Ramos (cell line): ENCODE measurements at regions not wholly inside any gene's neighbourhood (a gene's known extent, or its start where the extent isn't known, plus 50 kb on each side); places are given as distances from the start of the nearest gene placed in this dataset.
"Not testable (repeated sequence)": the region's sequence is repeated elsewhere in the genome, so short reads cannot be mapped to it uniquely, and the experiment has no call there.

Experiments
- in situ Hi-C: fragments of 300-500 bp; cut with MboI; formaldehyde crosslinking; loops from one replicate; pipeline ENCODE4 v1.14.3; 2022; ENCODE audit warnings: low sequenced_read_pairs; ENCODE audit not compliant: unreplicated experiment

- in situ Hi-C loops: no loop called here
Observed at GRCh38 chr4:147207911-147208310, 262.2 kb upstream of the TTC29 start.

- in situ Hi-C loops: no loop called here
Observed at GRCh38 chr4:147217655-147218054, 263.2 kb upstream of the EDNRA start.

DNA sequence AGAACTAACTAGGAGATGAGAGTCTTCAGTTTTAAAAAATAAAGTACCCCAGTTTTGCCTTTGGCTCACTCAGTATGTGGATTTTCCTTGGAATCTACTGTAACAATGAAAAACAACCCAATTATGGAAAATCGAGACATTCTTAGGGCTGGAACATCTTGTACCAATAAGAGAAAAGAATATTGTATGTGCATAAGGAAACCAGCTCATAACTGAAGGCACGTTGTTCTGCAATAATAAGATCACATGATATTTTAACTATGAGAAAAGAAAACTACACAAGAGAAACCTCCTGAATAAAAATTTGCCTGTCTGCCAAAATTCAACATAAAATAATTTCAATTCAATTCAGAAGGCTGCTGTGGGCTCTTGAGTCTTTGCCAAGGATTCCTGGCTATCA, 261.8 kb upstream of the EDNRA start:
- in situ Hi-C loops: no loop called here

GRCh38 chr4:147220833-147221232, 260.1 kb upstream of the EDNRA start:
- in situ Hi-C loops: no loop called here

- in situ Hi-C loops: no loop called here
Observed at GRCh38 chr4:147222906-147223305, 258.0 kb upstream of the EDNRA start.

DNA sequence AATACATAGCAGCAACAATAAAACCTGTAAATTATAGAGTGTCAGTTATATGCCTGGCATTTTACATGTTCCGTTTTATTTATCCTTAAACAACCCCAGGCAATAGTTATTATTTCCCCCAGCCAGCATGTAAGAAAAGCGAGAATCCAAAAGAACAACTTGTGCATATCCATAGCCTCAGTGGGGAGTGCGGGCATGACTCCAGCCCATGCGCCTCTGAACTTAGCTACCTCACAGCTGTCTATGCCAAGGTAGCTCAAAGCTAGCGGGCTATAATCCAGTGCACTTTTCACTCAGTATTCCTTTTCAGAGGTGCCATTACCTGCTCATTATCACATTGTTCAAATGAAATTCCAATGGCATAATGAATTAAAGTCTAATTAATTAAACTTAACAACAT, 257.3 kb upstream of the EDNRA start:
- in situ Hi-C loops: no loop called here

GRCh38 chr4:147236806-147237205, 244.1 kb upstream of the EDNRA start:
- in situ Hi-C loops: no loop called here

GRCh38 chr4:147244786-147245185, 236.1 kb upstream of the EDNRA start:
- in situ Hi-C loops: no loop called here

- in situ Hi-C loops: no loop called here
Observed at GRCh38 chr4:147246096-147246495, 234.8 kb upstream of the EDNRA start.

GRCh38 chr4:147246528-147246927, 234.4 kb upstream of the EDNRA start:
- in situ Hi-C loops: not testable (repeated sequence)

DNA sequence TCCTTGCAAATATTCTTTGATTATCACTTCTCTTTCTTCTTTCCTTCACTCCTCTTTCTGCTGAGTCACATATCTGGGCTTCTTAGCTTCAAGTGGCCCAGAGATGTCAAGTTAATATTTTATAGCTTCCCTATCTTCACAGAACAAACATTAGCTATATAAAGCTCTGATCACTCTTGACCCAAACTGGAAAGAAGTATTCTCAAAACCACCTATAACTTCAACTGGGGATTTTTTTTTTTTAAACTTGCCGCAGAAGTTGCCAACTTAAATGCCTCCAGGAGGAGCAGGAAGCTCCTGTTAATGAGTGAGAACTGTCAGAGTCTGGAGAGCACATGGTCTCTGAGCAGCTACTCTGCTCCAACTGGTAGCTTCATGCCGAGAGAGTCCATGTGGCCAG, 233.3 kb upstream of the EDNRA start:
- in situ Hi-C loops: no loop called here

- in situ Hi-C loops: no loop called here
Observed at GRCh38 chr4:147250062-147250461, 230.8 kb upstream of the EDNRA start.

DNA sequence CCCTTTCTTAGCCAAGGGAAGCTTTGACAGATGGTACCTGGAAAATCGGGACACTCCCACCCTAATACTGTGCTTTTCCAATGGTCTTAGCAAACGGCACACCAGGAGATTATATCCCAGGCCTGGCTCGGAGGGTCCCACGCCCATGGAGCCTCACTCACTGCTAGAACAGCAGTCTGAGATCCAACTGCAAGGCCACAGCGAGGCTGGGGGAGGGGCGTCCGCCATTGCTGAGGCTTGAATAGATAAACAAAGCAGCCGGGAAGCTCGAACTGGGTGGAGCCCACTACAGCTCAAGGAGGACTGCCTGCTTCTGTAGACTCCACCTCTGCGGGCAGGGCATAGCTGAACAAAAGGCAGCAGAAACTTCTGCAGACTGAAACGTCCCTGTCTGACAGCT, 225.6 kb upstream of the EDNRA start:
- in situ Hi-C loops: not testable (repeated sequence)

- in situ Hi-C loops: not testable (repeated sequence)
Observed at GRCh38 chr4:147259271-147259670, 221.6 kb upstream of the EDNRA start.

- in situ Hi-C loops: no loop called here
Observed at GRCh38 chr4:147284256-147284835, 196.6 kb upstream of the EDNRA start.

GRCh38 chr4:147284935-147285334, 196.0 kb upstream of the EDNRA start:
- in situ Hi-C loops: no loop called here

GRCh38 chr4:147285751-147286150, 195.1 kb upstream of the EDNRA start:
- in situ Hi-C loops: no loop called here

GRCh38 chr4:147286846-147287587, 193.9 kb upstream of the EDNRA start:
- in situ Hi-C loops: no loop called here

GRCh38 chr4:147287588-147287890, 193.4 kb upstream of the EDNRA start:
- in situ Hi-C loops: no loop called here

GRCh38 chr4:147288512-147288911, 192.4 kb upstream of the EDNRA start:
- in situ Hi-C loops: no loop called here

DNA sequence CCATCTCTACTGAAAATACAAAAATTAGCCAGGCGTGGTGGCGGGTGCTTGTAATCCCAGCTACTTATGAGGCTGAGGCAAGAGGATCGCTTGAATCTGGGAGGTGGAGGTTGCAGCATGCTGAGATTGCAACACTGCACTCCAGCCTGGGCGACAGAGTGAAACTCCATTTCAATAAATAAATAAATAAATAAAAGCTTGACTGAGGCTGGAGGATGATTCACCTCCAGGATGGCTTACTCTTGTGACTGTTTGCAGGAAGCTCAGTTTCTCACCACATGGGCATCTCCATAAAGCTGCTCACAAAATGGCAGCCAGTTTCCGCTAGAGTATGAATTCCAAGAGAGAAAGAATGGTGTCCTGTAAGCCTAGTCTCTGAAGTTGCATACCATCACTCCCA, 191.7 kb upstream of the EDNRA start:
- in situ Hi-C loops: no loop called here

DNA sequence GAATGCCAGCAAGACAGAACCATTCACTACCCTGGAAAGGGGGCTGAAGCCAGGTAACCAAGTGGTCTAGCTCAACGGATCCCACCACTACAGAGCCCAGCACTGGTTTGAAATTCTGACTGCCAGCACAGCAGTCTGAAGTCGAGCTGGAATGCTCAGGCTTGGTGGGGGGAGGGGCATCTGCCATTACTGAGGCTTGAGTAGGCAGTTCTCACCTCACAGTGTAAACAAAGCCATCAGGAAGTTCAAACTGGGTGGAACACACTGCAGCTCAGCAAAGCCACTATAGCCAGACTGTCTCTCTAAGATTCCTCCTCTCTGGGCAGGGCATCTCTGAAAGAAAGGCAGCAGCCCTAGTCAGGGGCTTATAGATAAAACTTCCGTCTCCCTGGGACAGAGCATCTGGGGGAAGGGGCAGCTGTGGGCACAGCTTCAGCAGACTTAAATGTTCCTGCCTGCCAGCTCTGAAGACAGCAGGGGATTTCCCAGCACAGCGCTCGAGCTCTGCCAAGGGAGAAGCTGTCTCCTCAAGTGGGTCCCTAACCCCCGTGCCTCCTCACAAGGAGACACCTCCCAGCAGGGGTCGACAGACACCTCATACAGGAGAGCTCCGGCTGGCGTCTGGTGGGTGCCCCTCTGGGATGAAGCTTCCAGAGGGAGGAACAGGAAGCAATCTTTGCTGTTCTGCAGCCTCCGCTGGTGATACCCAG, 188.1 kb upstream of the EDNRA start:
- in situ Hi-C loops: not testable (repeated sequence)
